HG02938 (cell line): ENCODE measurements at regions not wholly inside any gene's neighbourhood (a gene's known extent, or its start where the extent isn't known, plus 50 kb on each side); places are given as distances from the start of the nearest gene placed in this dataset.
"Not testable (repeated sequence)": the region's sequence is repeated elsewhere in the genome, so short reads cannot be mapped to it uniquely, and the experiment has no call there.

Source experiments
- ATAC-seq: cut with Tn5 transposase; IDR thresholded peaks from one replicate; pipeline ENCODE4 v1.9.1; 2021; ENCODE audit warnings: mild to moderate bottlenecking, moderate library complexity; ENCODE audit not compliant: unreplicated experiment

DNA sequence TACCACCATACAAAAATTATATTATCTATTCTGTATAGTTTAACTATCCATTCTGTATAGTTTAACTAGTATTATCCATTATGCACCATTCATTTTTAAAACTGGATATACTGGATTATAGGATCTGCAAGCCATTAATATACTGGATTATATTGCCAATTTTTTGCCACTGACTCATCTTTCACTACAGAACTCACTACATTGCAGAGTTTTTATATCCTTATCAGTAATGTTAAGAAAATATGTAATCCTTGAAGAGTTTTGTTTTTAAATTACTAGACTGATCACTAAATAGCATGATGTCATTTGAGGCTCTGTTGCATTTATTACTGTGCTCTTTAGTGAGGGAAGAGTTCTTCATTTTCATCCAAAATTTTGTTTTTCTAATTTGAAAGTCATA, 109.8 kb upstream of the SNX2 start:
- ATAC-seq = no peak

- no peak for ATAC-seq
Observed at GRCh38 chr5:122668552-122668951, 106.3 kb upstream of the SNX2 start.

DNA sequence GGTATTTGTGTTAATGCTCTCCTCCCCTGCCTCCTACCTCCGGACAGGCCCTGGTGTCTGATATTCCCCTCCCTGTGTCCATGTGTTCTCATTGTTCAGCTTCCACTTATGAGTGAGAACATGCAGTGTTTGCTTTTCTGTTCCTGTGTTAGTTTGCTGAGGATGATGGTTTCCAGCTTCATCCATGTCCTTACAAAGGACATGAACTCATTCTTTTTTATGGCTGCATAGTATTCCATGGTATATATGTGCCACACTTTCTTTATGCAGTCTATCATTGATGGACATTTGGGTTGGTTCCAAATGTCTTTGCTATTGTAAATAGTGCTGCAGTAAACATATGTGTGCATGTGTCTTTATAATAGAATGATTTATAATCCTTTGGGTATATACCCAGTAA, 105.2 kb upstream of the SNX2 start:
- ATAC-seq = not testable (repeated sequence)

- ATAC-seq = no peak
Observed at GRCh38 chr5:122673343-122673742, 101.5 kb upstream of the SNX2 start.

DNA sequence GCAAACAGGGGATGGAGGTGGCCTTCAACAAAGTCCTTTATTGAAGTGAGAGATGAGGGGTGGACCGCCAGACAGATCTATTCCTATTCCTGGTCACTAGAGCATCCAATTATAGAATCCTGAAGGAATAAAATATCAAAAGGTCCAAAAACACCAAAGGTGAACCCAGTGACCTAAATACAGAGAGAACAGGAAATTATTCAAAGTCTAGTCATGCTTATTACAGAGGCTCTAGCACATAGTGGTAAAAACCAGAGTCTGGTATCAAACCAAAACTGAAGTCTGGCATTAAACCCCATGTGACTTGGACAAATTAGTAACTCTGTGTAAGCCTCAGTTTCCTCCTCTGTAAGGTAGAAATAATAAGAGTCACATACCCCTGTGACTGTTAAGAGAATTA, 100.5 kb upstream of the SNX2 start:
- ATAC-seq = no peak

DNA sequence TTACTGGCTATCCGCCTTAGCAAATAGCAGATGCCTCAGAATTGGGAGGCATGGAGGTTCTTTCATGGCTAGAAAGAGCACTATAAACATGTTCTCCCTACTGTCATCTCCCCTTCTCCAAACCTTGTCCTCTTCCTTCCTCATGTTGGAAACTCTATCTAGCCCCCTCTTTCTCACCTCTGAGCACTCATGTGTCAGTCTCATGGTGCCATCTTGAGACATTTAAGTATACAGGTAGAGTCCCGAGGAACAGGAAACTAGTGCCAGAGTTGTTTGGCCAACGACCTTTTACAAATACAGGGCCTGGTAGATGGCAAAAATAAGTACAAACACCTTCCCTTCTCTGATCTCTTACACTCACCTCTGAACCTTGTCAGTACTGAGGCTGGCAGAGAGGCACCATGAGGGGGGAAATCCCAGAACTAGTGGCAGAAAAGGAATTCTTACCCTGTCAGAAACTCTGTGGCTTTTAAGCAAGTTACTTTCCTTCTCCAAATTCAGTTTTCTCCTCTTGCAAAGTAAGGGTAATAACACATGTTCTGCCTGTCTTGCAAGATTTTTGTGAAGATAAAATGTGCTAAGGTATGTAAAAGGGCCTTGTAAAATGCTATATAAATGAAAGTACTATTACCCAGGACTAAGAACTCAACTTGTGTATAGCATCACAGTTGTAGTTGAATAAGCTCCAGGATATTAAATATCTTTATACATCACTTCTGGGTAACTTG, 94.1 kb upstream of the SNX2 start:
- ATAC-seq = no peak

DNA sequence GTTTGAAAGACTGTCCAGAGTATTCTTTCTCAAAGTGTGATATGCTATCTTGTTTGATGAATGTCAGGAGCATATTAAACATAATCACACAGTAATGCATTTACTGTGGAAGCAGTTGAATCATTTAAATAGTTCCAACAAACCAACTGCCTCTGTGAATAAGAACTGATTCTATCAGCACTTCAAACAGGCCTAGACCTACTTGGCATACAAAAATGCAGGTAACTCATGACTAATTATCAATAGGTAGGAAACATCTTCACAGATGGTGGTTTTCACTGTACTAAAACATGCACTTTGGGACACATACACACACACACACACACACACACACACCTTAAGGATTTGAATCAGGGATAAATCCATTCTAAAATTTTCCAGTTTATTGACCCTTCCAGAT, 91.2 kb upstream of the SNX2 start:
- no peak for ATAC-seq

DNA sequence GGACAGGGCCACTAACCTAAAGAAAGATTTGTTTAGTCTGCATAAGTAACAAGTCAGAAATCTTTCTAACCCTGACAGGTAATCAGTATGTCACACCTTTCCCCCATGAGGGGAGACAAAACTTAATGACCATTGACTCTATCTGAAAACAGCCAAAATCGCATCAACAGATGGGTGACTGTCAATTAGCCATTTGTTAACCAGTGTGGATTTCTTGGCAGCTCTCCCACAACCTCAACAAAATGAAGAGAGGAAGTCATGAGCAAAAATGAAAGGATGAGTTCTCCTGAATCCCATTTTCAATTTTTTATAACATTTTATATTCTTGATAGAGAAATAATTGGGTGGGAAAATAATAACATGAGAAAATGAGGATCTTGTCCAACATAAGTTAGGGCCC, 84.6 kb upstream of the SNX2 start:
- no peak for ATAC-seq

DNA sequence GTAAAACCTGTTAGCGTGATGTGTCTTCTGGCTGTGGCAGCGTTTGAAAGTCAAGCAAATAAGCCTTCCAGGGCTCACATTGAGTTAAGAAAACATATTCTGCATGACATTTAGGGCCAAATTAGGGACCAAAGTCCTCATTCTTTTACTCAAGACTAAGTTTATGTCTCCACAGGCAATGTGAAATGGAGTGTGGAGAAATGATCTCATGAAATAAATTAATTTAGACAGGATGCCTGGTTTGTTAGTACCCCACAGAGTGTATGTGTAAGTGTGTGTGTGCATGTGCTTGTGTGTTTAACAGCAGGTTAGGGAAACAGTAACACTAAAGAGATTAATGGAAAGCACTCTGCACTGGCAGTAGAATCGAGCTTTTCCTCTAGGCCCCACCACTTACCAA, 82.9 kb upstream of the SNX2 start:
- no peak for ATAC-seq

GRCh38 chr5:122693963-122694362, 80.9 kb upstream of the SNX2 start:
- ATAC-seq = no peak

- ATAC-seq = no peak
Observed at GRCh38 chr5:122694884-122695283, 80.0 kb upstream of the SNX2 start.

DNA sequence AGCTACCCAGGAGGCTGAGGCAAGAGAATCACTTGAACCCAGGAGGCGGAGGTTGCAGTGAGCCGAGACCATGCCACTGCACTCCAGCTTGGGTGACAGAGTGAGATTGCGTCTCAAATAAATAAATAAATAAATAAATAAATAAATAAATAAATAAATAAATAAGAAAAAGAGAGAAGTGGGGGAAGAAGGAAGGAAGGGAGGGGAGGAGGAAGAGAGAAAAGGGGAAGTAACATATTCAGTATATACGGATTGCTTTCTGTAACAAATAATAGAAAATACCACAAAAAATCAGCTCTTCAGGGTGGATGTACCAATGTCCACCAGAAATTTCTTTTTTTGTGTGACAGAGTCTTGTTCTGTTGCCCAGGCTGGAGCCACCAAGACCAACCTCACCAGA, 78.1 kb upstream of the SNX2 start:
- ATAC-seq = not testable (repeated sequence)

DNA sequence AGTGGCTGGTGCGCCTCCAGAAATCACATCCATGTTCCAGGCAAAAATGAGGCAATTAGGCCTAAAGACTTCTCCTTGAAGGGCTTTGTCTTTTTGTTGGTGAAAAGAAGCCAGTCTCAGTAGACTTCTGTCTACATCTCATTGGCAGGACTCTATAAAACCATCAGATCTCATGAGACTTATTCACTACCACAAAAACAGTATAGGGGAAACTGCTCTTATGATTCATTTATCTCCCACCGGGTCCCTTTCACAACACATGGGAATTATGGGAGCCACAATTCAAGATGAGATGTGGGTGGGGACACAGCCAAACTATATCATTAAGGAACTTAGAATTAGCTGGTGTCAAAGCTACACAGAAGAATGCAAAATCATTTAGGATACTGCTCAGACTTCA, 77.7 kb upstream of the SNX2 start:
- no peak for ATAC-seq

DNA sequence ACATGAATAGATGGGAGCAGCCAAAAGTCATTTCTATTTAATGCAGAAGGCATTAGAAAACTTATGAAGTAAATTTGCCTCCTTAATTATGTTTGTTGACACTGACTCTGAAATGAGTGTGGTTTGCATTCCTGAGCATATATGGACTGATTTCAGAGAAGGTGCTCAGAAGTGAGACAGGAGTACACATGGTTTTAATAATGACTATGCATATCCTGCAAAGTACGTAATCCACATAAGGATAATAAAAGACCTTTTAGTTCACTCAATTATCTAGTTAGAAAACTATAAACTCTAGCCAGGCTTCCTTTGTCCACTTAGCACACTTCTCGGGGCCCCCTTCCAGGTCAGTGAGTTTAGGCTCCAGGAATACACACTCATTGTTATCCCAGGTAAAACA, 75.7 kb upstream of the SNX2 start:
- no peak for ATAC-seq

DNA sequence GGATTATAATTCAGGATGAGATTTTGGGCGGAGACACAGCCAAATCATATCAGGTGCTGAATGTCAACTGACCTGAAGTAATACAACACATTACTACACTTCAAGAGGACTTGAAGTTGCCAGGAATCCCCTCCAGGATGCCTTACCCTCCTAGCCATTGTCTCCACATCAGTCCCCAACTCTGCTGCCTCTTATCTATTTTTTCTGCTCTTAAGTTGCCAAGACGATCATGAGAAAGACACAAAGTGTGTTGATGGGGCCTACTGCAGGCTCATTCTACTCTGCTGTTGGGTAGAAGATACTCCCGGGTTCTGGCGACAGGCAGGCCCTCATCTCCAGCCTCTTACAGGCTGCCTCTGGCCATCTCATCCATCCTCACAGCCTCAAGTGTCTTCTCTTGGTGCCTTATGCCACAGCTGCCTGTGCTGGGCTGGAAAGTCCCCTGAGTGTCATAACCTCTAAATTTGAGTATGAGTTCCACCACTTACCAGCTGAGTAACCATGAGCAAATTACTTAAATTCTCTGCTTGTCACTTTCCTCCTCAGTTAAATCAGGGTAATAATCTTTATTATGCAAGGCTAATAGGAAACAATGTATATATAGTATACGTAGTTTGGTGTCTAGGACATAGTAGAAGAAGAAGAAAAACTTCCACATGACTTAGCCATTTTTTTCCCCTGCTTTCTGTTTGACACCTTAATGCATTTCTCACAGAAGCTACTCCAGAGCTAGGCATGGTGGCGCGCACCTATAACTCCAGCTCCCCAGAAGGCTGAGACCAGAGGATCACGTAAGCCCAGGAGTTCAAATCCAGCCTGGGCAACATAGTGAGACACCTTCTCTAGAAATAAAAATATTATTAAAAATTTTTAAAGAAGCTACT, 73.0 kb upstream of the SNX2 start:
- ATAC-seq = peak; percentile 99

DNA sequence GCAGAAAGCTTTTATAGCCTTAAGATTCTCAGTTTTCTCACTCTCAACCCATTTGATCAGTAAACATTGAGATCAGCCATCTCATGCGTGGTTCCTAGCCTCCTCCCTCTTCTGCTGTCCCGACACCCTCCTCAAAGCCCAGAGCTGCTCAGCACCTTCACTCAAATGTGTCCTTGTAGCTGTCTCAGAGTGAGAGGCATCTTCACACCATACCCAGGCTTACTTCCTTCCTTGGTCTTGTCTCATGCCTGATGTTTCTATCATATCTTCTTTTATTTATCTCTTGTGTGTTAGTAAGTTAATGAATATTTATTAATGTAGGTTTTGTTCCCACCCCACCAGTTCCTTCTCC, 72.4 kb upstream of the SNX2 start:
- ATAC-seq = peak; percentile 31

DNA sequence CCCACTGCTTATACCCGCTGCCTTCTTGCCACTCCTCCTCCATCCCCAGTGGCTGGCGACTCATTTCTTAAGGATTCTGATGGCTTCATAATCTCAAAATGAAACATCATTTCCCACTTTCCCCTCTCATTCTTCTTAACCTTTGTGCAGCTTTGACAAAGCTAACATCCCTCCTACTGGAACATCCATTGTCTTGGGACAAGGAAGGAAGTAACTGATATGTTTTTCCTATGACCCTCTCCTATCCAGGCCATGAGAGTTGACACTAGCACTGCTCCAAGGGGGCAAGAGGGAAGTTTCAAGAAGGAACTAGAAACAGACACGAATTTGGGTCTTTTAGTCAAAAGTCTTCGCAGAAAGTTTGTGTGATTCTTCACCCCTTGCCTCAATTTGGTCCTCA, 71.7 kb upstream of the SNX2 start:
- ATAC-seq = no peak

DNA sequence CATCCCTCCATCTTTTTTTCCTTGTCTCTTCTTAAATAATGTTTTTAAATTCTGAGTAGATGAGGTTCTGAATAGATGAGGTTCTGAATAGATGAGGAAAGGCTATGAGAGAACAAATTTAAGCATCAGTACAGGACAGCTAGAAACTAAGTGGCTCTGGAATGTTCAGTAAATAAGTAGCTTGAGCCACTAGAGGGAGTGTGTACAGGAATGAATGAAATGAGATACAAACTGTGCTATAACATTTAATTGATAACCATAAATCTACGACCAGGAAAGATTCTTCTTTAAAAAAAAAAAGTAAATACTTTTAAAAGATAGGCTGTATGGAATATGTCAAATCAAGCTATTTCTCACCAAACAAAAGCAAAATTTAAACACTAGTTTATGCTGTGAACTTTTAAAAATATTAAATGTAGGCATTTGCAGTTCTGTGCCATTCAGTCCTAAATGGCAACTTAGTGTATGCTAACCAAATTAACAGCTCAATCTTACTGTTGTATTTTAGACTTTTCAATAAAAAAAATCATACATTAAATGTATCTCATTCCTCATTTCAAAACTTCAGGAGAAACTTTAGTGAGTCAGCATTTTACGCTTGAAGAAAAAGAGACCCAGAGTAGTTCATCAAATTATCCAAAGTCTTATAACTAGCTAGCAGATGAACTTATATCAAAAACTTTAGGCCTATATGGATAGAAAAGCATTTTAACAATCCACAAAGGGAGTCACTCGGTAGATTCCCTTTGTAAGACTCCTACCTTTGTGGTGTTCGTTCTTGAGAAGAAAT, 70.4 kb upstream of the SNX2 start:
- no peak for ATAC-seq

DNA sequence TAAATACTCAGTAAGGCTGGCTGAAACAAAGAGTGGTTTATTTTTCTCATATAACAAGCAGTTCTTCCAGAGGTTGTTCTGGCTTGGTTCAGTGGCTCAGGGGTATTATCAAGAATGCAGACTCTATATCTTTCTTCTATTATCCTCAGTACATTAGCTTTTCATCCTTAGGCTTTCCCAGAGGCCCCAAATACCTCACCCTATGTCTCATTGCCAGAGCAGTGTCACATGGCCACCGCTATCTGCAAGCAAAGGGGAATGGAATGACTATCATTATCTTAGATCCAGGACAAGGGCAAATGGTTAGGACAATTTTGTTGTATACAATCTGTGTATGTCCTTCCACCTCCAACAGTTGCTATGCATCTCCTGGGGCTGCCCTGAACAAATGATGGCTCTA, 69.0 kb upstream of the SNX2 start:
- ATAC-seq = no peak

DNA sequence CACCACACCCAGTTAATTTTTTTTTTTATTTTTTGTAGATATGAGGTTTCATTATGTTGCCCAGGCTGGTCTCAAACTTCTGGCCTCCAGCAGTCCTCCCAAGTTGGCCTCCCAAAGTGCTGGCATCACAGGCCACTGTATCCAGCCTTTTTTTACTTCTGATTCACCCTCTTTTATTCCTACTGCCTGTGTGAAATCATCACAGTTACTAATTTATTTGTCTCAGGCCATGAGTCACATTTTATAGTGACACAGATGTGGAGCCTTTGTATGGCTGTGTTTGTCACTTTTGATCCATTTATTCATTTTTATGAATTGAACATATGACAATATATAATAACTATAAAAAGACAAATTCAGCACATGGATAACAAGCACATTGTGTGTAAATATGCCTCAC, 67.1 kb upstream of the SNX2 start:
- ATAC-seq = no peak

GRCh38 chr5:122713041-122713440, 61.8 kb upstream of the SNX2 start:
- no peak for ATAC-seq

DNA sequence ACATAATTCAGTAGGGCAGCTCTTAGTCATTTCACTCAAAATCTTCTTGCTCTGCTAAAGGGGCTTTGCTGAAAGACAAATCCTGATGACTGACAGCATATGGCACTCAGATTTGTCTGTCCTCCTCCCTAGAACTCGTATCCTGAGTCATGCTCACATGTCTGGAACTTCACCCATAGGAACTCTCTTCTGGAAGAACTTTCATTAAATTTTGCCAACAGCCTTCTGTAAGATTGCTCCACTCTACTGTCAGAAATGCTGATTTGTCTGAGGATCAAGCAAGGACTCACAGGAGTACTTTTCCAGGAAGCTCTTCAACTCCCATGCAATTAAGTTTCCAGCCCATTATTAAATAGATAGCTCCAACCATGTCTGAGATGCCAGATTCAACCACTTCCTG, 59.8 kb upstream of the SNX2 start:
- no peak for ATAC-seq
